Fibroblast of lung (primary cell): ENCODE measurements at regions not wholly inside any gene's neighbourhood (a gene's known extent, or its start where the extent isn't known, plus 50 kb on each side); places are given as distances from the start of the nearest gene placed in this dataset.

Experiments used
- DNase-seq, 2 donors: peaks; one replicate each; pipeline versions ENCODE4 v3.0.0 to v3.0.0-alpha.2; 2010; ENCODE audit warnings: low read depth in 2 of 2
- H2AFZ ChIP-seq: 2 replicates; pipeline ENCODE4 v1.5.1; 2012; ENCODE audit warnings: low read length, control low read depth, inconsistent platforms
- H3K27ac ChIP-seq: 2 replicates; pipeline ENCODE4 v1.5.1; 2011; ENCODE audit warnings: low read length, control low read depth; ENCODE audit not compliant: insufficient read depth
- H3K27me3 ChIP-seq: 2 replicates; pipeline ENCODE4 v1.5.1; 2011; ENCODE audit warnings: mild to moderate bottlenecking, low read length; ENCODE audit not compliant: control insufficient read depth, insufficient read depth
- H3K36me3 ChIP-seq: 2 replicates; pipeline ENCODE4 v1.5.1; 2011; ENCODE audit warnings: low read length; ENCODE audit not compliant: control insufficient read depth, insufficient read depth
- H3K4me1 ChIP-seq: 2 replicates; pipeline ENCODE4 v1.5.1; 2011; ENCODE audit warnings: low read length; ENCODE audit not compliant: control insufficient read depth, insufficient read depth; ENCODE audit errors: extremely low read depth
- H3K4me2 ChIP-seq: 2 replicates; pipeline ENCODE4 v1.5.1; 2011; ENCODE audit warnings: low read length, control low read depth; ENCODE audit not compliant: insufficient read depth; ENCODE audit errors: extremely low read depth
- H3K4me3 ChIP-seq, 4 experiments: fragments of 200-600 bp in 1 of 4; sonication (generic) in 1 of 4; replicated peaks in 1 of 4; 2 replicates each; pipeline ENCODE4 v1.5.1; 2011 to 2016; ENCODE audit warnings: low read length in 4 of 4, low read depth in 3 of 4, mild to moderate bottlenecking in 3 of 4, control low read depth in 2 of 4, inconsistent platforms in 1 of 4, mixed read lengths in 1 of 4; ENCODE audit not compliant: insufficient read depth in 1 of 4; ENCODE audit errors: control extremely low read depth in 1 of 4
- H3K79me2 ChIP-seq: 2 replicates; pipeline ENCODE4 v1.5.1; 2012; ENCODE audit warnings: mild to moderate bottlenecking, low read length, inconsistent platforms; ENCODE audit not compliant: control insufficient read depth, insufficient read depth
- H3K9ac ChIP-seq: 2 replicates; pipeline ENCODE4 v1.5.1; 2011; ENCODE audit warnings: mild to moderate bottlenecking, low read length, control low read depth; ENCODE audit not compliant: insufficient read depth
- H3K9me3 ChIP-seq: 2 replicates; pipeline ENCODE4 v1.5.1; 2012; ENCODE audit warnings: low read depth, low read length; ENCODE audit not compliant: control insufficient read depth, insufficient read depth
- H4K20me1 ChIP-seq: 2 replicates; pipeline ENCODE4 v1.5.1; 2011; ENCODE audit warnings: low read length; ENCODE audit not compliant: control insufficient read depth, insufficient read depth; ENCODE audit errors: extremely low read depth
- EZH2 ChIP-seq: IDR thresholded peaks from 2 replicates; pipeline ENCODE4 v1.5.1; 2012; ENCODE audit warnings: low read length, control low read depth, mild to moderate bottlenecking; ENCODE audit errors: missing control alignments
- TF ChIP-seq, protein P1 (sequence below), 2 donors: IDR thresholded peaks in 1 of 2; conservative IDR thresholded peaks in 1 of 2; 1 replicate in 1 of 2; 2 replicates in 1 of 2; pipeline ENCODE4 v1.5.1; 2011 to 2012; ENCODE audit warnings: low read length in 2 of 2, control low read depth in 1 of 2, inconsistent platforms in 1 of 2, low read depth in 1 of 2, mild to moderate bottlenecking in 1 of 2

DNA sequence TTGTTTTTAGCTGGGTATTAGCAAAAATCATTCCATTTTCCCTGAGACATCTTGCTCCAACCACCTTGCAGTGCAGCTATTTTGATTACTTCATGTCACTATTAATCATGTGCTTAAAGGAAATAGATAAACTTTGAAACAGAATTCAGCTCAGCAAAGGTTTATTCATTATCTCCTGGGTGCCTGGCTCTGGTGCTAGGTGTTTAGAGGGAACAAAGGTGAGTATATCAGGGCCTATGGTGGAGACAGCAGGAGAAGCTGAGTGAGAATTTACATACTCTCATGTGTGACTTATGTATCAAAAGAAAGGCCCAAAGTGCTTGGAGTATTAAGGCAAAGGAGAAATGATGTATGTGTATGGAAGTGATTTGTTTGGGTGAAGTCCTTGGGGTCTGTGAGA, 63.8 kb upstream of the BMP2 start:
- no peaks in the 10 kb centered on the region for H3K27me3 ChIP-seq
- no peaks in the 10 kb centered on the region for H4K20me1 ChIP-seq
- H2AFZ ChIP-seq = peak overlapping the region; percentile 46
- H3K27ac ChIP-seq = peak overlapping the region; percentile 85
- no peaks in the 10 kb centered on the region for H3K79me2 ChIP-seq
- no peak for DNase-seq
- no peak overlapping the region for H3K9ac ChIP-seq
- no peaks in the 10 kb centered on the region for H3K36me3 ChIP-seq
- no peaks in the 10 kb centered on the region for H3K9me3 ChIP-seq
- no peak overlapping the region for H3K4me3 ChIP-seq
- peak overlapping the region; percentile 60 for H3K4me2 ChIP-seq
- TF ChIP-seq EZH2 = no peak
- H3K4me1 ChIP-seq = peaks cover 21% of the 10 kb centered on the region

DNA sequence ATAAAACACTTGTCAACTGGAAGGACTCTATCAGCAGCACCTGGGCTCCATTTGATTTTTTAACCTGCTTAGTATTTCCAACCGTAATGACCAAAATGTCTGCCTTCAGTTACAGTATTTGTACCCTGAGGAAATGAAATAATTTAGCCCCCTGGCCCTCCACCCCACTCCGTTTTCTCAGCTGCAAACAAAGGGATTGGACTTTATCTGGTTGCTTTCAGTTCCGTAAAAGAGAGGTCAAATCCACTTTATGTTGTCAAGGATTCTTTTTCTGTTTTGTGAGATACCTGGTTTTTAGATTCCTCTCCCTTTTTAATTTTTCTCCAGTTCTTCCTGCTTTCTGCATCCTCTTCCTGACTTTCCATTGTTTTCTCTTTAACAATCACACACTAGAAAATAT, 64.4 kb upstream of the BMP2 start:
- Histone ChIP-seq H3K4me2 (no peak overlapping the region), H3K9me3 (no peaks in the 10 kb centered on the region), H2AFZ (no peak overlapping the region), H4K20me1 (no peaks in the 10 kb centered on the region), H3K36me3 (no peaks in the 10 kb centered on the region), H3K4me3 (no peak overlapping the region), H3K27me3 (no peaks in the 10 kb centered on the region), H3K27ac (no peak overlapping the region), H3K9ac (no peak overlapping the region), H3K4me1 (peaks cover 19% of the 10 kb centered on the region), H3K79me2 (no peaks in the 10 kb centered on the region)
- TF ChIP-seq, protein P1, sequence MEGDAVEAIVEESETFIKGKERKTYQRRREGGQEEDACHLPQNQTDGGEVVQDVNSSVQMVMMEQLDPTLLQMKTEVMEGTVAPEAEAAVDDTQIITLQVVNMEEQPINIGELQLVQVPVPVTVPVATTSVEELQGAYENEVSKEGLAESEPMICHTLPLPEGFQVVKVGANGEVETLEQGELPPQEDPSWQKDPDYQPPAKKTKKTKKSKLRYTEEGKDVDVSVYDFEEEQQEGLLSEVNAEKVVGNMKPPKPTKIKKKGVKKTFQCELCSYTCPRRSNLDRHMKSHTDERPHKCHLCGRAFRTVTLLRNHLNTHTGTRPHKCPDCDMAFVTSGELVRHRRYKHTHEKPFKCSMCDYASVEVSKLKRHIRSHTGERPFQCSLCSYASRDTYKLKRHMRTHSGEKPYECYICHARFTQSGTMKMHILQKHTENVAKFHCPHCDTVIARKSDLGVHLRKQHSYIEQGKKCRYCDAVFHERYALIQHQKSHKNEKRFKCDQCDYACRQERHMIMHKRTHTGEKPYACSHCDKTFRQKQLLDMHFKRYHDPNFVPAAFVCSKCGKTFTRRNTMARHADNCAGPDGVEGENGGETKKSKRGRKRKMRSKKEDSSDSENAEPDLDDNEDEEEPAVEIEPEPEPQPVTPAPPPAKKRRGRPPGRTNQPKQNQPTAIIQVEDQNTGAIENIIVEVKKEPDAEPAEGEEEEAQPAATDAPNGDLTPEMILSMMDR (conservative IDR thresholded peaks at IDR 0.05 in 1 of 2, IDR thresholded peaks at IDR 0.05 in 1 of 2; ENCODE audit: low read depth in 1 of 2, low read length in 2 of 2) = no peak
- TF ChIP-seq EZH2 = no peak
- DNase-seq = no peak

DNA sequence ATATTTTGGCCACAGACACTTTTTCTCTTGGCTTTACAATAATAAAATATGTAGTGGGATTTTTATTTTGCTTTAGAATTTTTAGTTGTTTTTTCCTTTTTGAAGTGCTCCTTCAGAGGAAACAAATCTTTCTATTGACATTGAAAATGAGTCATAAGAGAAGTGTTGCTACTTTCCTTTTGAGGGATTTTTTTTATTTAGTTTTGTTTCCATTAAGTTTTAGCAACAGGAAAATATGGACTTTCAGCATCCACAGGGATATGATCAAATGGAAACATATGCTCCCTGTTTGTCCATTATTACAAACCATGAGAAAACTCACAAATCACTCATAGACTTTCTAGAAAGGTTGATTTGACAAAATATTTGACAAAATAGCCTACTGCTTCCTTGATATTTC, 65.3 kb upstream of the BMP2 start:
- Histone ChIP-seq H4K20me1 (no peaks in the 10 kb centered on the region), H3K79me2 (no peaks in the 10 kb centered on the region), H3K4me1 (peaks cover 12% of the 10 kb centered on the region), H3K36me3 (no peaks in the 10 kb centered on the region), H3K4me3 (no peak overlapping the region), H3K9me3 (no peaks in the 10 kb centered on the region), H2AFZ (no peak overlapping the region), H3K27me3 (no peaks in the 10 kb centered on the region), H3K4me2 (no peak overlapping the region), H3K27ac (no peak overlapping the region), H3K9ac (no peak overlapping the region)
- DNase-seq = no peak
- no peak for TF ChIP-seq EZH2
- TF ChIP-seq, protein P1 (conservative IDR thresholded peaks at IDR 0.05 in 1 of 2, IDR thresholded peaks at IDR 0.05 in 1 of 2; ENCODE audit: low read depth in 1 of 2, low read length in 2 of 2) = no peak
